GM06990 (cell line): ENCODE measurements at regions not wholly inside any gene's neighbourhood (a gene's known extent, or its start where the extent isn't known, plus 50 kb on each side); places are given as distances from the start of the nearest gene placed in this dataset.

ENCODE experiments used
- DNase-seq: peaks from one replicate; pipeline ENCODE4 v3.0.0-alpha.2; 2011; ENCODE audit not compliant: insufficient read length; ENCODE audit errors: extremely low read depth
- H3K27me3 ChIP-seq: replicated peaks from 2 replicates; pipeline ENCODE4 v1.6.0; 2011; ENCODE audit warnings: low read length; ENCODE audit not compliant: control insufficient read depth, insufficient read depth
- H3K36me3 ChIP-seq: 2 replicates; pipeline ENCODE4 v1.5.1; 2011; ENCODE audit warnings: low read length; ENCODE audit not compliant: control insufficient read depth, insufficient read depth
- H3K4me3 ChIP-seq: replicated peaks from 2 replicates; pipeline ENCODE4 v1.5.1; 2011; ENCODE audit warnings: low read depth, mild to moderate bottlenecking, control low read depth, low read length
- CTCF ChIP-seq: IDR thresholded peaks from 2 replicates; pipeline ENCODE4 v1.5.1; 2011; ENCODE audit warnings: low read length, control low read depth, mild to moderate bottlenecking, inconsistent platforms; ENCODE audit not compliant: insufficient read depth, poor library complexity, severe bottlenecking

- no peak overlapping the region for H3K4me3 ChIP-seq
- no peaks in the 10 kb centered on the region for H3K36me3 ChIP-seq
- H3K27me3 ChIP-seq = no peaks in the 10 kb centered on the region; the same call in 1 of the 2 replicates
- no peak for DNase-seq
- TF ChIP-seq CTCF = no peak
Observed at GRCh38 chr6:82611751-82612150, 248.1 kb downstream of the TPBG start.

- DNase-seq = no peak
- H3K4me3 ChIP-seq = no peak overlapping the region
- no peak for TF ChIP-seq CTCF
- H3K27me3 ChIP-seq = no peaks in the 10 kb centered on the region; the same call in 1 of the 2 replicates
- H3K36me3 ChIP-seq = no peaks in the 10 kb centered on the region
Observed at GRCh38 chr6:82612475-82613039, 248.9 kb downstream of the TPBG start.

GRCh38 chr6:82614518-82614917, 250.9 kb downstream of the TPBG start:
- no peak for DNase-seq
- no peak for TF ChIP-seq CTCF
- no peak overlapping the region for H3K4me3 ChIP-seq
- H3K36me3 ChIP-seq = no peaks in the 10 kb centered on the region
- no peaks in the 10 kb centered on the region; the same call in 1 of the 2 replicates for H3K27me3 ChIP-seq

- Histone ChIP-seq H3K4me3 (no peak overlapping the region), H3K27me3 (no peaks in the 10 kb centered on the region), H3K36me3 (no peaks in the 10 kb centered on the region)
- DNase-seq = no peak
- TF ChIP-seq CTCF = no peak
Observed at GRCh38 chr6:82616386-82617028, 252.9 kb downstream of the TPBG start.

GRCh38 chr6:82617648-82618047, 254.0 kb downstream of the TPBG start:
- Histone ChIP-seq H3K27me3 (no peaks in the 10 kb centered on the region), H3K4me3 (no peak overlapping the region), H3K36me3 (no peaks in the 10 kb centered on the region)
- no peak for TF ChIP-seq CTCF
- DNase-seq = no peak
